HG03460 (cell line): ENCODE measurements at regions not wholly inside any gene's neighbourhood (a gene's known extent, or its start where the extent isn't known, plus 50 kb on each side); places are given as distances from the start of the nearest gene placed in this dataset.

Experiments
- ATAC-seq: cut with Tn5 transposase; IDR thresholded peaks from one replicate; pipeline ENCODE4 v1.9.1; 2021; ENCODE audit not compliant: unreplicated experiment

- ATAC-seq, result no peak
These were observed 296.5 kb upstream of the AZI2 start for GRCh38 chr3:28645149-28645548.

- no peak for ATAC-seq
These were observed 297.8 kb upstream of the AZI2 start for GRCh38 chr3:28646435-28646834.

- no peak for ATAC-seq
These were observed 300.6 kb upstream of the AZI2 start for GRCh38 chr3:28649266-28649665.

GRCh38 chr3:28651159-28651558, 302.5 kb upstream of the AZI2 start:
- ATAC-seq, result no peak

- ATAC-seq, result no peak
These were observed 315.5 kb upstream of the AZI2 start for GRCh38 chr3:28664123-28664522.

GRCh38 chr3:28667646-28668621, 319.3 kb upstream of the AZI2 start:
- ATAC-seq, result peak; percentile 95

- ATAC-seq, result no peak
These were observed 321.2 kb upstream of the AZI2 start for GRCh38 chr3:28669870-28670269.

- no peak for ATAC-seq
These were observed 323.8 kb upstream of the AZI2 start for GRCh38 chr3:28672406-28672805.

- no peak for ATAC-seq
These were observed 324.8 kb upstream of the AZI2 start for GRCh38 chr3:28673446-28673845.

GRCh38 chr3:28674212-28674611, 325.6 kb upstream of the AZI2 start:
- ATAC-seq, result no peak

- no peak for ATAC-seq
These were observed 329.0 kb upstream of the AZI2 start for GRCh38 chr3:28677581-28677980.

- ATAC-seq, result no peak
These were observed 329.5 kb upstream of the AZI2 start for GRCh38 chr3:28678086-28678485.

GRCh38 chr3:28680050-28680449, 331.4 kb upstream of the AZI2 start:
- ATAC-seq, result no peak

GRCh38 chr3:28682121-28682520, 333.5 kb upstream of the AZI2 start:
- no peak for ATAC-seq

- no peak for ATAC-seq
These were observed 341.6 kb upstream of the AZI2 start for GRCh38 chr3:28690176-28690575.

- no peak for ATAC-seq
These were observed 350.1 kb upstream of the AZI2 start for GRCh38 chr3:28698706-28699105.

- ATAC-seq, result no peak
These were observed 350.7 kb upstream of the AZI2 start for GRCh38 chr3:28699283-28699682.

- no peak for ATAC-seq
These were observed 352.1 kb upstream of the AZI2 start for GRCh38 chr3:28700728-28701127.

GRCh38 chr3:28703843-28704242, 355.2 kb upstream of the AZI2 start:
- ATAC-seq, result no peak

- no peak for ATAC-seq
These were observed 362.7 kb upstream of the AZI2 start for GRCh38 chr3:28711293-28711692.

GRCh38 chr3:28716939-28717338, 368.3 kb upstream of the AZI2 start:
- ATAC-seq, result no peak

- ATAC-seq, result no peak
These were observed 369.6 kb upstream of the AZI2 start for GRCh38 chr3:28718074-28718849.
